ENCODE measurements at regions not wholly inside any gene's neighbourhood (a gene's known extent, or its start where the extent isn't known, plus 50 kb on each side); places are given as distances from the start of the nearest gene placed in this dataset.

DNA sequence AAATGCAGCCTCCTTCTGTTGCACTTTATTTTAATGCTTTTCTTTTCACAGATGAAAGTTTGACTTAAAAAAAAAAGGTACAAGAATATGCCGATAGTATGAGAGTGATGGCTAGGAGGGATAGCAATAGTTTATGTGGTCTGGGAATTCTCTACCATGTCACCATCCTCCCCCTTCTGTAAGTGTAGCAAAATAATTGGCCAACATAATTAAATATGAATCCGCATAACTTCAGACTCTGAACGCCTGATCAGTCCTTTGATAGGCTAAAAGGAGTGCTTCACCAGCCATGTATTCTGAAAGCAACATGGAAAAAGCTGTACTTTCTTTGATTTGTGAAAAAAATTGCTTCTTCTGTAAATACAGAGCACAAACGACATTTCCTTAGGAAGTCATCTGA, 95.7 kb upstream of the TTC29 start:
- TF ChIP-seq, protein P1, sequence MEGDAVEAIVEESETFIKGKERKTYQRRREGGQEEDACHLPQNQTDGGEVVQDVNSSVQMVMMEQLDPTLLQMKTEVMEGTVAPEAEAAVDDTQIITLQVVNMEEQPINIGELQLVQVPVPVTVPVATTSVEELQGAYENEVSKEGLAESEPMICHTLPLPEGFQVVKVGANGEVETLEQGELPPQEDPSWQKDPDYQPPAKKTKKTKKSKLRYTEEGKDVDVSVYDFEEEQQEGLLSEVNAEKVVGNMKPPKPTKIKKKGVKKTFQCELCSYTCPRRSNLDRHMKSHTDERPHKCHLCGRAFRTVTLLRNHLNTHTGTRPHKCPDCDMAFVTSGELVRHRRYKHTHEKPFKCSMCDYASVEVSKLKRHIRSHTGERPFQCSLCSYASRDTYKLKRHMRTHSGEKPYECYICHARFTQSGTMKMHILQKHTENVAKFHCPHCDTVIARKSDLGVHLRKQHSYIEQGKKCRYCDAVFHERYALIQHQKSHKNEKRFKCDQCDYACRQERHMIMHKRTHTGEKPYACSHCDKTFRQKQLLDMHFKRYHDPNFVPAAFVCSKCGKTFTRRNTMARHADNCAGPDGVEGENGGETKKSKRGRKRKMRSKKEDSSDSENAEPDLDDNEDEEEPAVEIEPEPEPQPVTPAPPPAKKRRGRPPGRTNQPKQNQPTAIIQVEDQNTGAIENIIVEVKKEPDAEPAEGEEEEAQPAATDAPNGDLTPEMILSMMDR (IDR thresholded peaks at IDR 0.05; ENCODE audit: unreplicated experiment in 3 of 3) = no peak
- Mint-ChIP-seq H3K27ac (no peak overlapping the region), H3K4me3 (no peak overlapping the region), H3K4me1 (peaks cover 15% of the 10 kb centered on the region), H3K36me3 (ENCODE audit: low read depth) (no peaks in the 10 kb centered on the region), H3K27me3 (ENCODE audit: low read depth) (no peaks in the 10 kb centered on the region), H3K9me3 (no peaks in the 10 kb centered on the region)

DNA sequence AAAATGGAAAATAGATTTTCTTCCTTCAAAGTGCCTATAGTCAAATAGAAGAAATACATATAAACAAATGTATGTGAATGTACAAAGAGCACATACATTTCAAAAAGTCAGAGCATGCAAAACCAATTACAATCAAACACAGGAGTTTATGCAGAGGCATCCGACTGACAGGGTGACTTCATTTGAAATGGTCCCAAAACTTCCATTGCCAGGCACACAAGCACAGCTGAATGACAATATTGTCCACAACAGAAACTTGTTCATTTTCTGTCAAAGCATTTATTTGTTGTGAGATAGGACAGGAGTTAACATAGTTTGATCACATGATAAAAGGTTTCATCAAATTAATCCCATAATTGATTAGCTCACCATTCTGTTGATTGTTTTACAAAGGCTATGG, 96.4 kb upstream of the TTC29 start:
- H3K36me3 Mint-ChIP-seq (ENCODE audit: low read depth) = no peaks in the 10 kb centered on the region
- H3K27me3 Mint-ChIP-seq (ENCODE audit: low read depth) = no peaks in the 10 kb centered on the region
- H3K27ac Mint-ChIP-seq = no peak overlapping the region
- TF ChIP-seq, protein P1 (IDR thresholded peaks at IDR 0.05; ENCODE audit: unreplicated experiment in 3 of 3) = no peak
- H3K4me1 Mint-ChIP-seq = peaks cover 15% of the 10 kb centered on the region
- no peak overlapping the region for H3K4me3 Mint-ChIP-seq
- no peaks in the 10 kb centered on the region for H3K9me3 Mint-ChIP-seq

DNA sequence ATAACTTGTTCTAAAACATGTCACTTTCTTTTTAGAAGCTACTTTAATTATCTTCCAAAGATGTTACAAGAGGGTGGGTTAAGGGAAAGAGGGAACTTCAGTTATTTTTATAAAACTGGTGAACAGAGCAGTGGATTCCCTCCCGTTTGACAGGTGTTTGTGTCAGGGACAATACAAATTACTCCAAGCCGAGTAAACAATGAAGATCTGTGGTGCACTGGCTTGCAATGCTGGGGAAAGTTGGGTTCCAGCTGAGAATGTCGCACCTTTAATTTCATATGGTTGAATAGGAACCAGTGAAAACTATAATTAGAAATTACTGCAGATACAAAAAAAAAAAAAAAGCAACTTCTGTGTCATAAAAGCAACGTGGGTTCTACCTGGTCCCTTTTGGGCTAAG, 98.6 kb upstream of the TTC29 start:
- Mint-ChIP-seq H3K36me3 (ENCODE audit: low read depth) (no peaks in the 10 kb centered on the region), H3K4me3 (no peak overlapping the region), H3K27me3 (ENCODE audit: low read depth) (no peaks in the 10 kb centered on the region), H3K4me1 (peaks cover 15% of the 10 kb centered on the region), H3K9me3 (peaks cover 8% of the 10 kb centered on the region), H3K27ac (no peak overlapping the region)
- TF ChIP-seq, protein P1 (IDR thresholded peaks at IDR 0.05; ENCODE audit: unreplicated experiment in 3 of 3) = no peak

DNA sequence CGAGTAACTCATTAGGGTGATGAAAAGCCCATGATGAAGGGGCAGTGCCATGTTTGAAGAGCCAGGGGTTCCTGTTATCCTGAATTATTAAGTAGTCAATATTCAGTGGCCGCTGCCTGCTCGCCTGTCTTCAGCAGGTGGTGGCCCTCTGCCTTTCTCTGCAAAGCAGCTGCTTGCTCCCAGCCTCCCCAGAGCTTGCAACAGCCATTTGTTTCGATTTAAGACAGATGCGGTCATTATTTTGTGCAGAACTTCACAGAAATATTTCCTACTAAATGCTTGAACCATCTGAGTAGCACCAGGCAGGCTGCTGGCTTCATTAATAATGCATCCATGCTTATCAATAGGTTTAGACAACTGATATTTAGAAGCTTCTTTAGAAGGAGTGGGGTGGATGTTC, 104.3 kb upstream of the TTC29 start:
- Mint-ChIP-seq H3K4me3 (no peak overlapping the region), H3K27ac (no peak overlapping the region), H3K27me3 (ENCODE audit: low read depth) (no peaks in the 10 kb centered on the region), H3K36me3 (ENCODE audit: low read depth) (no peaks in the 10 kb centered on the region), H3K4me1 (peaks cover 3% of the 10 kb centered on the region), H3K9me3 (peaks cover 13% of the 10 kb centered on the region)
- TF ChIP-seq, protein P1 (IDR thresholded peaks at IDR 0.05; ENCODE audit: unreplicated experiment in 3 of 3) = no peak

DNA sequence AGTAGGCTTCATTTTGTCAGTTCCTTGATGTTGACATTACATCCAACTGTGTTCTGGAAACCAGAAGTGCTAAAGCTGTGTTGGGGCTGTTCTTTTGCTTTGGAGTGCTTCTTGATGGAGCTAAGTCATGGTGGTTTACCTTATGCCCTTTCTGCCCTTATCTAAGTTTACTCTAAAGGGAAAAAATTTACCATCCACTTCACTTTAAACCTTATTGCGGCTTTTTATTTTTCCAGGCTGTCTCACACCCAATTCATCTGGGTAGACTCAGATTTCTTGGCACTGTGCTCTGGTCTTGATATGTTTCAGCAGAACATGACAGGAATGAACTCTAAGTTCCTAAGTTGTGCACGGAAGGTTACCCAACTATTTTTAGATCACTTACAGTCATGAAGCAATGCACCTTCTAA, 104.7 kb upstream of the TTC29 start:
- peaks cover 3% of the 10 kb centered on the region for H3K4me1 Mint-ChIP-seq
- H3K9me3 Mint-ChIP-seq = peaks cover 13% of the 10 kb centered on the region

DNA sequence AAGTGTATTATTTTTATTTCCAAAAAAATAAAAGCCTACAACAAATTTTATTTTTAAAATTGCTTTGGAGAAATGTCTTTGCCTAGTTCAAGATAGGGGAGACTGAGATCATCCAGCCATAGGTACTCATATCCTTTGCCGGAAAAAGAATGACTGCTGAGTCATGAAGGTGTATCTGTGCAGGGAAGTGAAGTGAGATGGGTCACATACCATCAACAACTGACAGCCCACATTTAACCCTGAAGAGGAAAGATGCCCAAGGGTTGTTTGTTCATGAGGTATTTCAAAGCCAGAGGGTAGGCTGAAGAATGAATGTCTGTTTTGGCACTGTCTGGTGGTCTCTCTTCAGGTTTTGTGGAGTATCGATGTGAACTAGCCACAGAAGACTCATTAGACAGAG, 106.7 kb upstream of the TTC29 start:
- no peak overlapping the region for H3K27ac Mint-ChIP-seq
- H3K27me3 Mint-ChIP-seq (ENCODE audit: low read depth) = no peaks in the 10 kb centered on the region
- peaks cover 10% of the 10 kb centered on the region for H3K4me1 Mint-ChIP-seq
- no peak overlapping the region for H3K4me3 Mint-ChIP-seq
- no peaks in the 10 kb centered on the region for H3K36me3 Mint-ChIP-seq (ENCODE audit: low read depth)
- TF ChIP-seq, protein P1 (IDR thresholded peaks at IDR 0.05; ENCODE audit: unreplicated experiment in 3 of 3) = no peak
- H3K9me3 Mint-ChIP-seq = peaks cover 13% of the 10 kb centered on the region

More for the DNA sequence above, 104.7 kb upstream of the TTC29 start:
- no peaks in the 10 kb centered on the region for H3K36me3 Mint-ChIP-seq (ENCODE audit: low read depth)
- H3K27me3 Mint-ChIP-seq (ENCODE audit: low read depth) = no peaks in the 10 kb centered on the region
- no peak overlapping the region for H3K27ac Mint-ChIP-seq
- no peak overlapping the region for H3K4me3 Mint-ChIP-seq
- TF ChIP-seq, protein P1 (IDR thresholded peaks at IDR 0.05; ENCODE audit: unreplicated experiment in 3 of 3) = no peak

All from nephron (organoid).